ENCODE measurements at regions not wholly inside any gene's neighbourhood (a gene's known extent, or its start where the extent isn't known, plus 50 kb on each side); places are given as distances from the start of the nearest gene placed in this dataset.

DNA sequence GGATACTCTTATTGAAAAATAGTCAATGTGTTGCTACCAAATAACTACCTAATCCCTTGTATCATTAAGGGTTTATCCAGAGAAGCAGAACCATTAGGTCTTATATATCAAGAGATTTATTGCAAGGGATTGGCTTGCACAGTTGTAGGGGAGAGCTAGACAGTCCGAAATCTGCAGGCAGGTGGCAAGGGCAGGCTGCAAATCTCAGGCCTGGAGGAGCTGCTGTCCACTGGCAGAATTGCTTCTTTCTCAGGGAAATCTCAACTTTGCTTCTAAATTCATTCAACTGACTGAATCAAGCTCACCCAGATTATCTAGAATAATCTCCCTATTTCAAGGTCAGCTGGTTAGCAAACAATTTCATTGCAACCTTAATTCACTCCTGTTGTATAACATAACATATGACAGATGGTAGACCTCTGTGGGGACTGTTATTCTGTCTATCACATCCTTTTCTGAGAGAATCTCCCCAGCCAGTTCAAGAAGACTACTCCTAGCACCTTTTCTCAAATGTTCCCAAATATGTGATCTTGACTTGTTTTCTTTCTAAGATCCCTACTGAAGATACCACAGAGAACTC lies 194.2 kb downstream of the NHLRC3 start:
- Histone ChIP-seq H3K4me1 (peaks cover 8% of the 10 kb centered on the region), H3K4me3 (no peak overlapping the region), H3K9me3 (replicated peaks) (no peaks in the 10 kb centered on the region), H3K36me3 (no peaks in the 10 kb centered on the region), H3K27me3 (ENCODE audit: low read depth) (no peaks in the 10 kb centered on the region), H3K27ac (replicated peaks) (no peak overlapping the region)
- DNase-seq, result no peak
- intact Hi-C loops (cut with micrococcal nuclease), result no loop called here
- TF ChIP-seq, protein P1, sequence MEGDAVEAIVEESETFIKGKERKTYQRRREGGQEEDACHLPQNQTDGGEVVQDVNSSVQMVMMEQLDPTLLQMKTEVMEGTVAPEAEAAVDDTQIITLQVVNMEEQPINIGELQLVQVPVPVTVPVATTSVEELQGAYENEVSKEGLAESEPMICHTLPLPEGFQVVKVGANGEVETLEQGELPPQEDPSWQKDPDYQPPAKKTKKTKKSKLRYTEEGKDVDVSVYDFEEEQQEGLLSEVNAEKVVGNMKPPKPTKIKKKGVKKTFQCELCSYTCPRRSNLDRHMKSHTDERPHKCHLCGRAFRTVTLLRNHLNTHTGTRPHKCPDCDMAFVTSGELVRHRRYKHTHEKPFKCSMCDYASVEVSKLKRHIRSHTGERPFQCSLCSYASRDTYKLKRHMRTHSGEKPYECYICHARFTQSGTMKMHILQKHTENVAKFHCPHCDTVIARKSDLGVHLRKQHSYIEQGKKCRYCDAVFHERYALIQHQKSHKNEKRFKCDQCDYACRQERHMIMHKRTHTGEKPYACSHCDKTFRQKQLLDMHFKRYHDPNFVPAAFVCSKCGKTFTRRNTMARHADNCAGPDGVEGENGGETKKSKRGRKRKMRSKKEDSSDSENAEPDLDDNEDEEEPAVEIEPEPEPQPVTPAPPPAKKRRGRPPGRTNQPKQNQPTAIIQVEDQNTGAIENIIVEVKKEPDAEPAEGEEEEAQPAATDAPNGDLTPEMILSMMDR (IDR thresholded peaks at IDR 0.05; ENCODE audit: borderline replicate concordance), result no peak

DNA sequence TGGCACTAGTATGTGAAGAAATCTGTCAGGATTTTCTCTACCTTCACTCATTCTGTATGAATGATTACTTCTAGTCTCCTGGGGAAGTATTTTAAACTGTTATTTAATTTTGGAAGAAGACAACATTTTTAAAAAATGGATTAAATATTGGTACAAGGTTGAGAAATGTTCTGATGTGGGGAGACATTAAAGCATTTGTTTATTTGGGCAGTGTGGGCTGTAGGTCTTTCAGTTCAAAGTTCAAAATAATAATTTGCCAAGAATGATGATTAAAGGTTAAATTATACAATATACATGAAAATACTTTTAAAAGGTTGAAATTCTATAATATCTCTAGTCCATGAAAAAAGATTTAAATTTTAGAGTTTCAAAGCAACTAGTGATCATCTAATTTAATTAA lies 194.7 kb downstream of the NHLRC3 start:
- Histone ChIP-seq H3K4me3 (no peak overlapping the region), H3K27ac (replicated peaks) (no peak overlapping the region), H3K36me3 (no peaks in the 10 kb centered on the region), H3K4me1 (peaks cover 8% of the 10 kb centered on the region), H3K9me3 (replicated peaks) (no peaks in the 10 kb centered on the region), H3K27me3 (ENCODE audit: low read depth) (no peaks in the 10 kb centered on the region)
- intact Hi-C loops (cut with micrococcal nuclease), result no loop called here
- no peak for DNase-seq
- TF ChIP-seq, protein P1 (IDR thresholded peaks at IDR 0.05; ENCODE audit: borderline replicate concordance), result no peak

- TF ChIP-seq, protein P1 (IDR thresholded peaks at IDR 0.05; ENCODE audit: borderline replicate concordance), result no peak
- H3K9me3 ChIP-seq (replicated peaks), result no peaks in the 10 kb centered on the region
- H3K27ac ChIP-seq (replicated peaks), result no peak overlapping the region
- no peak overlapping the region for H3K4me3 ChIP-seq
- no peak for DNase-seq
- intact Hi-C loops (cut with micrococcal nuclease), result no loop called here
- H3K27me3 ChIP-seq (ENCODE audit: low read depth), result no peaks in the 10 kb centered on the region
- H3K36me3 ChIP-seq, result no peaks in the 10 kb centered on the region
- H3K4me1 ChIP-seq, result peaks cover 8% of the 10 kb centered on the region
These were observed 195.3 kb downstream of the NHLRC3 start for GRCh38 chr13:39233519-39233918.

- Histone ChIP-seq H3K27ac (replicated peaks) (no peak overlapping the region), H3K4me1 (peaks cover under 1% of the 10 kb centered on the region), H3K4me3 (no peak overlapping the region), H3K27me3 (ENCODE audit: low read depth) (no peaks in the 10 kb centered on the region), H3K9me3 (replicated peaks) (no peaks in the 10 kb centered on the region), H3K36me3 (no peaks in the 10 kb centered on the region)
- TF ChIP-seq, protein P1 (IDR thresholded peaks at IDR 0.05; ENCODE audit: borderline replicate concordance), result no peak
- no peak for DNase-seq
- intact Hi-C loops (cut with micrococcal nuclease), result no loop called here
These were observed 206.4 kb downstream of the NHLRC3 start for GRCh38 chr13:39244561-39245230.

DNA sequence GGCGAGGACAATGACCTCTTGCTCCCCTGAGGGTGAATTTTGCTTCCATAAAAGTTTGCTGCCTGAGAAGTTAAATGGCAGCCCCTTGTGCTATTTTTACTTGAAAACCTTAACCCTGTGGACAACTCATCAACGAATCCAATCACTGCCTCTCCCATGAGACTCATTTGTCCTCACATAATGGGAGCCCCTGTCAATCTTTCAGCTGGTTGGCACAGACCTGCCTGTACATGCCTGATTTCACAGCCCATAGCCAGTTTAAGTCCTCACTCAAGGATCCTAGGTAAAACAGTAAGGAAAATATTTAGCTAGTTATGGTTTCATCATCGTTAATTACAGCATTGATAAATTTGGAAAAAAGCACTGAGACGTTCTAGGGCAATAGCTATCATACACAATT lies 207.4 kb downstream of the NHLRC3 start:
- intact Hi-C loops (cut with micrococcal nuclease), result no loop called here
- Histone ChIP-seq H3K4me3 (no peak overlapping the region), H3K27me3 (ENCODE audit: low read depth) (no peaks in the 10 kb centered on the region), H3K27ac (replicated peaks) (no peak overlapping the region), H3K4me1 (peaks cover 10% of the 10 kb centered on the region), H3K9me3 (replicated peaks) (no peaks in the 10 kb centered on the region), H3K36me3 (no peaks in the 10 kb centered on the region)
- TF ChIP-seq, protein P1 (IDR thresholded peaks at IDR 0.05; ENCODE audit: borderline replicate concordance), result no peak
- no peak for DNase-seq
